NB4 (cell line): ENCODE measurements at regions not wholly inside any gene's neighbourhood (a gene's known extent, or its start where the extent isn't known, plus 50 kb on each side); places are given as distances from the start of the nearest gene placed in this dataset.

Experiments
- DNase-seq: peaks from one replicate; pipeline ENCODE4 v3.0.0; 2010; ENCODE audit warnings: low read depth
- H3K4me3 ChIP-seq: one replicate; pipeline ENCODE4 v1.5.1; 2011; ENCODE audit warnings: mild to moderate bottlenecking, low read depth, low read length, moderate library complexity
- CTCF ChIP-seq: IDR thresholded peaks from one replicate; pipeline ENCODE4 v1.5.1; 2012; ENCODE audit warnings: low read depth, low read length
- MYC ChIP-seq: IDR thresholded peaks from 2 replicates; pipeline ENCODE4 v1.6.1; 2011; ENCODE audit warnings: low read depth, low read length
- POLR2A ChIP-seq: IDR thresholded peaks from 2 replicates; pipeline ENCODE4 v1.6.1; 2011; ENCODE audit warnings: mild to moderate bottlenecking; ENCODE audit not compliant: insufficient read length; ENCODE audit errors: extremely low read depth
- TF ChIP-seq, protein P1 (sequence below): IDR thresholded peaks from 2 replicates; pipeline ENCODE4 v1.6.1; 2011; ENCODE audit warnings: low read depth, low read length

GRCh38 chr20:62581308-62581707 lies 61.0 kb upstream of the SLCO4A1 start:
- TF ChIP-seq POLR2A (no peak), CTCF (no peak), MYC (no peak)
- TF ChIP-seq, protein P1, sequence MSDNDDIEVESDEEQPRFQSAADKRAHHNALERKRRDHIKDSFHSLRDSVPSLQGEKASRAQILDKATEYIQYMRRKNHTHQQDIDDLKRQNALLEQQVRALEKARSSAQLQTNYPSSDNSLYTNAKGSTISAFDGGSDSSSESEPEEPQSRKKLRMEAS: no peak
- DNase-seq: no peak
- no peak overlapping the region for H3K4me3 ChIP-seq

GRCh38 chr20:62581806-62582205 lies 60.5 kb upstream of the SLCO4A1 start:
- H3K4me3 ChIP-seq: no peak overlapping the region
- no peak for TF ChIP-seq CTCF
- TF ChIP-seq, protein P1: no peak
- TF ChIP-seq POLR2A: no peak
- TF ChIP-seq MYC: no peak
- no peak for DNase-seq

DNA sequence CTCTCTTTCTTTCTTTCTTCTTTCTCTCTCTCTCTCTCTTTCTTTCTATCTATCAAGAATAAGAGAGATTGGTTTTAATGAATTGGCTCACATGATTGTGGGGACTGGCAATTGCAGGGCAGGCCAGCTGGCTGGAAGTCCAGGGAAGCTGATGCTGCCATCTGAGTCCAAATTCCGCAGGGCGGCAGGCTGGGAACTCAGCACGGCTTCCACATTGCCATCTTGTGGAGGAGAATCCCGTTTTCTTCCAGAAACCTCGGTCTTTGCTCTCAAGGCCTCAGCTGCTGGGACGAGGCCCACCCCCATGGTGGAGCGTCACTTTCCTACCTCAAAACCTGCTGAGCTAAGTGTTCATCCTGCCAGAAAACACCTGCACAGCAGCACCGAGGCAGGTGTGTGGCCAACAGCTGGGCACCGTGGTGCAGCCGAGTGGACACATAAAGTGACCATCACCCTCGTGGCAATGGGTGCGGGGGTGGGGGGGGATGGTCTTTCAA lies 58.8 kb upstream of the SLCO4A1 start:
- TF ChIP-seq POLR2A (no peak), CTCF (no peak)
- TF ChIP-seq, protein P1: no peak
- DNase-seq: no peak
- H3K4me3 ChIP-seq: no peak overlapping the region

DNA sequence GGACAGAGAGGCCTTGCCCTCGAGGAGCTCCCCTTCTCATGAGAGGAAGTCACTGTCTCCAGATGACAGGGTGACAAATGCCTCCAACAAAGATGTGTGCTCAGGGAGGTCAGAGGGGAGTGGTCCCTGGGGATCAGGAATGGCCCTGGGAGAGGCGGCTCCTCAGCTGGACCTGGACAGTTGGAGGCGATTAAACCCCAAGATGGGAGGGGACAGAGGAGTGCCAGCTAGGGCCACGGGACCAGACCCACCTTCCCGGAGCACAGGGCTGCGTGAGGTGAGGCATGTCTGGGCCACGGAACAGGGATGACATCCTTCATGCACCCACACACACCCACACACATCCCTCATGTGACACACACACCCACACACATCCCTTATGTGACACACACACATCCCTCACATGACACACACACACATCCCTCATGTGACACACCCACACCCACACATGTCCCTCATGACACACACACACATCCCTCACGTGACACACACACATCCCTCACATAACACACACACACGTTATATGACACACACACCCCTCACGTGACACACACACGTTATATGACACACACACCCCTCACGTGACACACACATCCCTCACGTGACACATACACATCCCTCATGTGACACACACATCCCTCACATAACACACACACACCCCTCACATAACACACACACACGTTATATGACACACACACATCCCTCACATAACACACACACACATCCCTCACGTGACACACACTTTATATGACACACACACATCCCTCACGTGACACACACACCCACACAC lies 57.4 kb upstream of the SLCO4A1 start:
- TF ChIP-seq MYC (no peak), CTCF (no peak), POLR2A (no peak)
- TF ChIP-seq, protein P1: no peak
- no peak for DNase-seq
- no peak overlapping the region for H3K4me3 ChIP-seq

DNA sequence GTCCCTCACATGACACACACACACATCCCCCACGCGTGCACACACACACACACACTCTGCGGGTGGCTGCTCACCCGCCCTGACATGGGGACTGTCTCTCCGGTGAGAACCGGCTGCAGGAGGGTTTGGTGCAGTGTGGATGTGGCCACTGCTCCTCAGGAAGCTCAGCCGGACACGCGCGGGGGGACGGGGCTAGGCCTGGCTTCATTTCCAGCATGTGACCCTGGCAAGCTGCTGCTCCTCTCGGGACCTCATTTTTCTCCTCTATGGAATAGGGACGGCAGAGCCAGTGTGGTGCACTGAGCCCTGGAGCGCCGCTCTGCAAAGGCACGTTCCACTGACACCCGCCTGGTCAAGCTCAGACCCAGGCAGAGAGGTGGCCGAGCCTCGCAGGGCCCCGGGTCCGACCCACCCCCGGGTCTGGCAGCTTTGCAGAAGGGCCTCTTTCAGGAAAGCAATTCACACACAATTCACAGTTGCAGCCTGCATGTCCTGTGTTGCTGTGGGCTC lies 56.8 kb upstream of the SLCO4A1 start:
- no peak for DNase-seq
- TF ChIP-seq MYC (no peak), POLR2A (no peak), CTCF (no peak)
- TF ChIP-seq, protein P1: no peak
- no peak overlapping the region for H3K4me3 ChIP-seq
